HG02938 (cell line): ENCODE measurements at regions not wholly inside any gene's neighbourhood (a gene's known extent, or its start where the extent isn't known, plus 50 kb on each side); places are given as distances from the start of the nearest gene placed in this dataset.
"Not testable (repeated sequence)": the region's sequence is repeated elsewhere in the genome, so short reads cannot be mapped to it uniquely, and the experiment has no call there.

Source experiments
- ATAC-seq: cut with Tn5 transposase; IDR thresholded peaks from one replicate; pipeline ENCODE4 v1.9.1; 2021; ENCODE audit warnings: mild to moderate bottlenecking, moderate library complexity; ENCODE audit not compliant: unreplicated experiment

DNA sequence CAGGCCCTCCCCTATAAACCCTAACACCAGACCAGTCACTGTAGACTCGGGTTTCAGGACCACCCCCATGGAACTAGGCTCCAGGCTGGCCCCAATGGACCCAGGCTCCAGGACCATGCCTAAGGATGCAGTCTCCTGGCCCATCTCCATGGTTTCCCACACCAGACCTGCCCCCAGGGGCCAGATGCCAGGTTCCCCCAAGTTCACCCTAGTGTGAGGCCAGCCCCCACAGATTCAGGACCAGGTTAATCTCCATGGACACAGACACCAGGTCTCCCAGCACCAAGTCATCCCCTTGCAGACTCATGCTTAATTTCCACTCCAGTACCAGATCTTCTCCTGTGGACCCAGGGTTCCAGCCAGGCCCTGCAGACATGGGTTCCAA, 103.8 kb upstream of the LANCL2 start:
- ATAC-seq = no peak

DNA sequence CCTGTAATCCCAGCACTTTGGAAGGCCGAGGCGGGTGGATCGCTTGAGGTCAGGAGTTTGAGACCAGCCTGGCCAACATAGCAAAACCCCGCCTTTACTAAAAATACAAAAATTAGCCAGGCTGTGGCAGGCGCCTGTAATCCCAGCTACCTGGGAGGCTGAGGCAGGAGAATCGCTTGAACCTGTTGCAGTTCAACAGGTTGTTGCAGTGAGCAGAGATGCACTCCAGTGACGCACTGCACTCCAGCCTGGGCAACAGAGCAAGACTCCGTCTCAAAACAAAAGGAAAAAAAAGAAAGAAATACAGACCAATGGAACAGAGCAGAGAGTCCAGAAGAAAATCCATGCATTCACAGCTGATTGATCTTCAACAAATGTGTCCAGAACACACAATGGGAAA, 99.8 kb upstream of the LANCL2 start:
- not testable (repeated sequence) for ATAC-seq

GRCh38 chr7:55265836-55266642, 99.1 kb upstream of the LANCL2 start:
- ATAC-seq = no peak

DNA sequence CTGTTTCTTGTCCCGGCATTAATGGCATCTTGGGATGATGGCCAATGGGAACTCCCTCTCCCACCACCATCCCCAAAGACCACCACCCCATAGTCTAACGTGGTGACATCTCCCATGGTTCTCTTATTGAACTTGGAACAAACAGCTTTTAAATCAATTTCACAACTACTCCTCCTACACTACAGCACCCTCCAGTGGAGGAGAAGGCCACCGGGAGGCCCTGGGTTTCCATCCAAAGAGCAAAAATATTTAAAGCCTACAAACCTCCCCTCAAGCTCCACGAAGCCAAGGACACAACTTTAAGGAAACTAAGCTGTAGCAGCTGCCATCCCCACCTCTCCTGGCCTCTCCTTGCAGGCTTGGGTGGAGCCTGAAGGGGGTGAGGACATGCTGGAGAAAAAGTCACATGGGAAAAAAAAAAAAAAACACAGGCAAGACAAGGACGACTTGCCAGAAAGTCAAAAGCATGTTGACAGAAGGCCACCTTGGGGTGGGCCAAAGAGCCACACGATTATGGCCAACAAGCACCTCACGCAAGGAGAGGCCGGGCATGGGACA, 94.0 kb upstream of the LANCL2 start:
- ATAC-seq = no peak

DNA sequence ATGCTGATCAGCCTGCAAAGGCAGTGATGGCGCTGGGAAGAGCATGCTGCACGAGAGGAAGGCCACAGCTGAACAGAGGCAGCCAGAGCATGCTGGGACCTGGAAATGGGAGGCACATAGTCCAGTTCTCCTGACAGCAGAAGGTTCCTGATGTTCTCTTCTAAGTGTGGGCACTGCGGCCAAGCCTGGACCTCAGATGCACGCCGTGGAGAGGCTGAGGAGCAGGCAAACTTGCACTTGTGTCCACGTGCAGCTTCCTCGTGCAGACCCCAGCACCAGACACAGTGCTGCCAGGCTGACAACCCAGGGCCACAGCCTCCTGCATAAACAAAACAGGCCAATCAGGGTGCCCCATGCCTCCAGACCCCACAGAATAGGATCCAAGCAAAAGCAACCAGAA, 93.5 kb upstream of the LANCL2 start:
- no peak for ATAC-seq

GRCh38 chr7:55272328-55272727, 92.8 kb upstream of the LANCL2 start:
- ATAC-seq = no peak

- no peak for ATAC-seq
Measured at GRCh38 chr7:55273186-55273980, 91.8 kb upstream of the LANCL2 start.

DNA sequence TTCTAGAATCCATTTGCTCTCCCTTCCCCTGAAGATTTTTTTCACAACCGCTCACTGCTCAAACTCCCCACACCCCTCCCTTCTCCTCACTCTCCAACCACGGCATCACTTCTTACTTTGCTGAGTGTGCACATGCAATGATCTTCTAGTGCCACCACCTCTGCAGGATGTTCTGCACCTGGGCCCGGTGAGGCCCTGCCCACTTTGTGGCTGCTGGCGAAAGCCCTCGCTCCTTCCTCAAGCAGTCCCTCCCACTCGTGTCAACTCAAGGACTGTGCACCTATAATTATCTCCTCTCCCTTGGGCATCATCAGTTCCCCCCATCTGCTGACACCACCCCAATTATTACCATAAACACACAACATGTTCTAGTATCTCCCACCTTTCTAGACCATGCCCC, 91.0 kb upstream of the LANCL2 start:
- ATAC-seq = no peak

DNA sequence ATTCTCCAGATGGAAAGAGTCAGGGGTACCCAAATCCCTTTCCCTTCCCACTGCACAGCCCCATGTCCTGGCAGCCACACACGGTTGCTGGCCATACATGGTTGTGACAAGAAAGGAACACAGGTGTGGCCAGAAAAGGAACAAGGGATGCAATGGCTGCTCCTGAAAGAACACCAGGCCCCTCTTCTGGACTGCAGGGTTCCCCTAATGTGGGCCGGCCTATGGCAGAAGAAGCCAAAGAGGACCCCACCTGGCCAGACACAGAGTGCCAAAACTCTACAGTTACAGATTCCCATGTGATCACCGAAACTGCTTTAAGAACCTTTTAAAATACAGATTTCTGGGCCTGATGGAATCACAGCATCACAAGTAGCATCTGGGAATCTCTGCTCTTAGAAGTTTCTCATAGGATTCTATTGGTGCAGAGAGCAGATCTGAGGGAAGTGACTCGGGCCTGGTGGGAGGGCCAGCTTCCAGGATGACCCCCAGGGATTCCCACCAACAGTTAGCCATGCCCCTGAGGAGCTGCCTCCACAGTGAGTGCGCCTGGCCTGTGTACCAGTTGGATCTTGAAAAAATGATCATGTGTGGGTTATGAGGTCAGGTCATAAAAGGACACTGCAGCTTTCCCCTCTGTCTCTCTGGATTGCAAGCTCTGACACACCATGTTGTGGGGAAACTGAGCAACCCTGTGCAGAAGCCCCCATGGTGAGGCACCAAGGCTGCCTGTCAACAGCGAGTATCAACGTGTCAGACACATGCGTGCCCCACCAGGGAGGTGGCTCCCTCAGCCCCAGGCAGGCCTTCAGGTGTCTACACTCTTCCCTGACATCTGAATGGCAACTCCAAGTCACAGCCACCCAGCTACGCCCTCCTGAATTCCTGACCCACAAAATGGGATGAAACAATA, 89.6 kb upstream of the LANCL2 start:
- ATAC-seq = no peak

- ATAC-seq = no peak
Measured at GRCh38 chr7:55276572-55277295, 88.4 kb upstream of the LANCL2 start.

GRCh38 chr7:55277916-55278315, 87.2 kb upstream of the LANCL2 start:
- no peak for ATAC-seq

- ATAC-seq = no peak
Measured at GRCh38 chr7:55278321-55278720, 86.8 kb upstream of the LANCL2 start.

GRCh38 chr7:55279080-55279845, 85.9 kb upstream of the LANCL2 start:
- ATAC-seq = no peak

DNA sequence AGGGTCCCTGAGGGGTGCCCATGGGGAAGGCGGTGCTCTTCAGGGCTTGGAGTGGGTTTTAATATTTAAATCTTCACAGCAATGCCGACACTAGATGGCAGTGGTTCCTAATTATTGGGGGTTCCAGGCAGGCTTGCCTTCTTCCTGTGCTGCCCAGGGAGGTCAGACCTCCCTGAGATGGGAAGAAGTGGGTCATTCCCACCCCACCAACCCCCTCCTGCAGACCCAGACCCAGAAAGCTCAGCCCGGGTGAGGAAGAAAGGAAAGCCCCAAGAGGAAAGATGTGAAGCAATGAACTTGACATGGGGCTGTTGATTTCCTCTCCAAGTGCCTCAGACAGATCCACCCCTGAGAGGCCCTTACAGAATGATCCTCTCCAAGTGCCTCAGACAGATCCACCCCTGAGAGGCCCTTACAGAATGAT, 85.1 kb upstream of the LANCL2 start:
- ATAC-seq = peak; percentile 90

- ATAC-seq = no peak
Measured at GRCh38 chr7:55285665-55286064, 79.5 kb upstream of the LANCL2 start.

GRCh38 chr7:55286666-55287065, 78.5 kb upstream of the LANCL2 start:
- no peak for ATAC-seq

- no peak for ATAC-seq
Measured at GRCh38 chr7:55288070-55288824, 76.9 kb upstream of the LANCL2 start.

DNA sequence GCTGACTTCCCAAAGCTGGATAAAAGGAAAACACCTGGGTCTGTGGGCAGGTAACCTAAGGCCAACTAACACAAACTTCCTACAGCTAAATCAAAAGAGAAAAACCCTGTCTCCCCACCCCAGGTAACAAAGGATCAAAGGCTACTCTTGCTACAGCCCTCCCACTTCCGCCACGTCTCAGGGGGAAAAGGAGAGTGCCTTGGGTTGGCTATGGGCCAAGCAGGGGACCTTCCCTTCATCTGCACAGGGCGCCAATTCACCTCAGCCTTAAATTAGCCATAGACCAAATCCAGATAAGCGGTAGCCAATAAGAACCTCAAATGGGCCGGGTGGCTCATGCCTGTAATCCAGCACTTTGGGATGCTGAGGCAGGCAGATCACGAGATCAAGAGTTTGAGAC, 69.1 kb upstream of the LANCL2 start:
- no peak for ATAC-seq
